Cerebellar cortex (tissue), 1 donor: ENCODE measurements at regions not wholly inside any gene's neighbourhood (a gene's known extent, or its start where the extent isn't known, plus 50 kb on each side); places are given as distances from the start of the nearest gene placed in this dataset.
"Not testable (repeated sequence)": the region's sequence is repeated elsewhere in the genome, so short reads cannot be mapped to it uniquely, and the experiment has no call there.

ENCODE experiments used
- DNase-seq: peaks from one replicate; pipeline ENCODE4 v3.0.0-alpha.2; 2015; ENCODE audit warnings: low spot score

GRCh38 chr18:78792736-78793135 is 186.9 kb upstream of the SALL3 start:
- DNase-seq: no peak

GRCh38 chr18:78793313-78794070 is 186.1 kb upstream of the SALL3 start:
- DNase-seq: no peak

GRCh38 chr18:78794071-78794430 is 185.6 kb upstream of the SALL3 start:
- DNase-seq: no peak

DNA sequence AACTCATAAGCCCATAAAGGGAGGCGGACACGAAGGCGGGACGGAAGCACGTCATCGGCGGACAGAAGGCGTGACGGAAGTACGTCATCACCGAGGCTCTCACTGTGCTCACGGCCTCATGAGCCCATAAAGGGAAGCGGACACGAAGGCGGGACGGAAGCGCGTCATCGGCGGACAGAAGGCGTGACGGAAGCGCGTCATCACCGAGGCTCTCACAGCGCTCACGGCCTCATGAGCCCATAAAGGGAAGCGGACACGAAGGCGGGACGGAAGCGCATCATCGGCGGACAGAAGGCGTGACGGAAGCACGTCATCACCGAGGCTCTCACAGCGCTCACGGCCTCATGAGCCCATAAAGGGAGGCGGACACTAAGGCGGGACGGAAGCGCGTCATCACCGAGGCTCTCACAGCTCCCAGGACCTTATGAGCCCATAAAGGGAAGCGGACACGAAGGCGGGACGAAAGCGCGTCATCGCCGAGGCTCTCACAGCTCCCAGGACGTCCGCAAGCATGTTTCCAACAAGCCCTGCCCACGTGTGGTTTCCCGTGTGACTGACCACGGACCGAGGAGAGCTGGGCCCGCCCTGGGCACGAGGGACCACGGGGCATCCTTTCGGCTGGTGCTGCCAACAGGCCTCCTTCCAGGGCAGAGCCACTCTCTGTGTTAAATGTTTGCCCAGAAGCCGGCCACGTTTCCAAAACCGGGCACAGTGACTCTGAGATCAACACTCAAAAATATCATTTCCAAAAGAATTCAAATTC is 182.7 kb upstream of the SALL3 start:
- DNase-seq: no peak

GRCh38 chr18:78797499-78797898 is 182.1 kb upstream of the SALL3 start:
- no peak for DNase-seq

DNA sequence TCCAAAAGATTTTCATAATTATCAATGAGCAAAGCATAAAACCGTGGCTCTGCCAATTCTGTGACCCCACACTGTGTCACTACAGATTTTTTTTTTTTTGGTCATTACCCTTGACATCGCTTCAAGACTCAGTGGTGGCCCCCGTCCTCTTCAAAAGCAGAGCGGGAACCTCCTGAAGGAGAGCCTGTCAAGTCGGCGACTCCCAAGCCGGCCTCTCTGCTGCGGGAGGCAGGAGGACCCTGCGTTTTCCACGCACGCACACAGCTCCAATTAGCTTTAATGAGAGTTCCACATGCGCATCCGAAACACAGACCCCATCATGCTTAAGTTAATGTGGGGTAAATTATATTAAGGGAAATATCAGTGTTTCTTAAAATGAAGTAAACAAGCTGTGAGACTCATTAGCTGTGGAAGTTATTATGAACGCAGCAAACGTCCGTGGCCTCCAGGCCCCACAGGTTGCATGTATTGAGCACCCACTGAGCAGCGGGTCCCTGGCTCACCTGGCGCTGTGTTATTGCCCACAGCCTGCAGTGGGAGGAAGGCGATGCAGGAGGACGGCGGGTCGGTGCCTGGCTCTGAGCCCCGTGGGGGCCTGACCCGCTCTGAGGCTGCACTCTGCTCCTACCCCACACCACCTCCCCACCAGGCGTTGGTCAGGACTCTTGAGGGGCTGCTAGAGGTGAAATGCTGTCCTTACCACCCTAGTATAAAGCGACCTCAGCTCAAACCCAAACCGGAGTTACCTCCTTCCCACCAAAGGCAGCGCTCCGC is 181.0 kb upstream of the SALL3 start:
- DNase-seq: no peak

DNA sequence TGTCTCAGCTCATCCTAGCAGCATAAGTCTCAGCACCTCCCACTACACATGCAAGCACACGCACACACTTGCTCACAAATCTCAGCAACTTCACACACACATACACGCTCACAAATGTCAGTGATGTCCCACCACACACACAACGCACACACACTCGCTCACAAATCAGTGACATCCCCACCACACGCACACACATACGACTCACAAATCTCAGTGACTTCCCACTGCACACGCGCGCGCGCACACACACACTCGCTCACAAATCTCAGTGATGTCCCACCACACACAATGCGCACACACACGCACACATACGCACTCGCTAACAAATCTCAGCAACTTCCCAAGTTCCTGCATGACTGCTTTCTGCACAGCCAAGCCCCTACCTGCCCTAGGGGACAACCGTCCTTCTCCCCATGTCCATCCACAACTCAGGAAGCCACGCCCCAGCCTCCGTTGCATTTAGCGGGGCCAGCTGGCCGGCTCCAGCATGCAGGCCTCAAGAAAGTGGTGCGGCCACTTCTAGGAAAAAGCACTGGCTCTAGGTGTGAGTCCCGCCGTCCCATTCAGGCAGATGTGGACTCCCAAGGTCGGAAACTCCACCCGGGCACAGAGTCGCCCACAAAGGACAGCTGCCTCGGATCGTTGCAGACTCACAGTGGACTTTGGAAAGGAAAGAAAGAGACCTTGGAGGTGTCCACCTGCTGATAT is 180.1 kb upstream of the SALL3 start:
- no peak for DNase-seq

- DNase-seq: not testable (repeated sequence)
Observed at GRCh38 chr18:78800102-78800851, 179.3 kb upstream of the SALL3 start.

- DNase-seq: no peak
Observed at GRCh38 chr18:78801011-78801410, 178.6 kb upstream of the SALL3 start.

DNA sequence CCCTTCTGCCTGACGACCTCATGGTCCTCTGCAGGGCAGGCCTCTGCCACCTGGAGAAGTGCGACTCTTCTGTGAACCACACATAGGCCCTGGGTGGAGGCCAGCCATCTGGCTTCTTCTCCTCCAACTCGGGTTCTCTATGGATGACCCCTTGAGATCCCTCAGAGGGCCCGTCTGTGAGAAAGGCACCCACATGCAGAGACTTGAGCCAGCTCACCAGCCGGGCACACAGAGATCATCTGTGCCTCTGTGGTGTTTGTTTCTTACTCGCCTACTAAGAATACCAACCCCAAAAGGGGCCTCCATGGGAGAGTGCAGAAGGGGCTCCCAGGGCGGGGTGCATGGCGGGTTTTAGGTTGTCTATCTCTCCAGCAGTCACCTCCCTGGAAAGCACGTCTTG is 176.5 kb upstream of the SALL3 start:
- no peak for DNase-seq

DNA sequence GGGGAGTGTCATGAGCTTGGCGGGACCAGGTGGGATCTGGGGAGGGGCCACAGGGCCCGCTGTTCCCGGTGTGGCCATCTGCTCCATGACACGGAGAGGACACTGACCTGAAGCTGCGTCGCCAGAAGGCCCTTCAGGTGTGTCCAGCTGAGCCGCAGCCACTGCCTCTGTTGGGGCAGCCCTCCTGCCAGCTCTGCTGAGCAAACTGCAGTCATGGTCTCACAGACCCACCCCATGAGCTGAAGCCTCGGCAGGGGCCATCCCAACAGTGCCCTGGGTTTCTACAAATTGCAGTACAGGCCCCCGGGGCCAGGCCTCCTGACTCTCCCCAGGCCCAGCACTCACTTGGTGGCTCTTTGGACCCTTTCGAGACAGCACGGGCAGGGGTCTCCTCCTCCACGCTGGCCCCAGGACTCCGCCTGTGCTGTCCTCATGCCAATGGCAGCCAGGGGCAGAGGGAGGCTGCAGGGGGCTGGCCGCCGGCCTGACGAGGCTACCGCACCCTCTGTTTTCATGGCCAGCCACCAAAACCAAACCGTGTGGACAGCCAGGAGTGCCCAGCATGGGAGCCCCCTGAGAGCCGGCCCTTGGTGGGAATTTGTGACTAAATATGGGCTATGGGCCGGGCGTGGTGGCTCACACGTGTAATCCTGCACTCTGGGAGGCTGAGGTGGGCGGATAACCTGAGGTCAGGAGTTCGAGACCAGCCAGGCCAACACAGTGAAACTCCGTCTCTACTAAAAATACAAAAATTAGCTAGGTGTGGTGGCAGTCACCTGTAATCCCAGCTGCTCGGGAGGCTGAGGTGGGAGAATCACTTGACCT is 175.2 kb upstream of the SALL3 start:
- no peak for DNase-seq

DNA sequence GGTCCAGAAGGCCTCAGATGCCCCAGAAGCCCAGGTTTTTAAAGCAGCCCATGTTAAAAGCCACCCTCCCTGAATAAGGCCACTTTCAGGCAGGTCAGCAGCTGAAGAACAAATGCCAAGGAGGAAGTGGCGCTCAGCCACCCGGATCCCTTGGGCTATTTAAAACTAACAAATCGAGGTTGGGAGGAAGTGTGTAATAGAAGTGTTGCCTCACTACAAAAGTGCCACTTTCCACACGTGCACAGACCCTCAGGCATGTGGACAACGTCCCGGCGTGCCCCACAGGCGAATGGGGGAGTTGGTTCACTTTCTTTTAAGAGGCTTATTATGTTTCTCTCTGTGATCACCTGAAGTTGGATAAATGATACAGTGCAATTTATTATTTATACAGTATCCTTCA is 173.8 kb upstream of the SALL3 start:
- DNase-seq: no peak

- no peak for DNase-seq
Observed at GRCh38 chr18:78807668-78808067, 171.9 kb upstream of the SALL3 start.

DNA sequence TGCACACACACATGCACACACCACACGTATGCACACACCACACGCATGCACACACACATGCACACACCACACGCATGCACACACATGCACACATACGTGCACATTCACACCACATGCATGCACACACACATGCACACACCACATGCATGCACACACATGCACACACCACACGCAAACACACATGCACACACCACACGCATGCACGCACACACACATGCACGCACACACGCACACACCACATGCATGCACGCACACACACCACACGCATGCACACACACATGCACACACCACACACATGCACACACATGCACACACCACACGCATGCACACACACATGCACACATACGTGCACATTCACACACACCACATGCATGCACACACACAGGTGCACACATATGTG is 169.8 kb upstream of the SALL3 start:
- DNase-seq: no peak

DNA sequence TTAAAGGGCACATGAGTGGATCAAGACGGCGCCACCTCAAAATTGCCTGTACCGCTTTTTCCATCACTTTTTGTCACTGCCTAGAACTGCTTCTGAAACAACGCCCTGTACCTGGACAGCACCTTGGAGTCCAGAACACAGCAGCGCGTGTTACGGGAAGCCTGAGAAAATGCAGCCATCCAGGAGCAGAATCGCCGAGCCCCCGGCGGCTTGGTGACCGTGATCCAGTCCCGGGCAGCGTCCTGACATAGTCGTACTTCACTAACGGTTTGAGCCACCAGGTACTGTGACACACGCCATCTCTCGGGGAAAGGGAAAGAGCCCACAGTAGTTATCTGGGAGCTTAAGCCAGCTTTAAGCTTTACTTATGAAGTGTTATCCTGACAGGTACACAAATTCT is 168.9 kb upstream of the SALL3 start:
- no peak for DNase-seq

- DNase-seq: no peak
Observed at GRCh38 chr18:78812067-78812466, 167.6 kb upstream of the SALL3 start.

GRCh38 chr18:78813156-78813555 is 166.5 kb upstream of the SALL3 start:
- DNase-seq: no peak

- DNase-seq: no peak
Observed at GRCh38 chr18:78813936-78814710, 165.5 kb upstream of the SALL3 start.

DNA sequence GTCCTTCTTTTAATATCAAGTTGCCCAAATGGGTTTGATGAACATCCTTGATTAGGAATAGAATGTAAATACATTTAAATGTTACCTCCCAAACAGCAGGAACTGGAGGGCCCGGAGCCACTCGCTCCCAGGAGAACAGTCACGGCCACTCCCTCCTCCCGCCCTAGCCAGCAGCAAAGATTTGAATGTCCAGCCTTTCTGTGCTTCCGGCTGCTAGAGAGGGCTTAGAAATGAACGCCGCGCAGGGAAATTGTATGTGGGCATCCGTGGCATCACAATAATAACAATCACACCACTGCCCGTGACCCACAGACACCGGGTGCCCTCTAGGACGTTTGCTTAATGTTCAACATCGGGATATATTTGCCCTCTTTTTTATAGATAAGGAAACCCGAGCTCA is 164.9 kb upstream of the SALL3 start:
- no peak for DNase-seq

- DNase-seq: no peak
Observed at GRCh38 chr18:78816114-78816513, 163.5 kb upstream of the SALL3 start.
